DND-41 (cell line): ENCODE measurements at regions not wholly inside any gene's neighbourhood (a gene's known extent, or its start where the extent isn't known, plus 50 kb on each side); places are given as distances from the start of the nearest gene placed in this dataset.

ENCODE experiments used
- CTCF ChIP-seq: IDR thresholded peaks from 2 replicates; pipeline ENCODE4 v1.5.1; 2012; ENCODE audit warnings: borderline replicate concordance, low read length, moderate library complexity, mild to moderate bottlenecking; ENCODE audit not compliant: poor library complexity, severe bottlenecking; ENCODE audit errors: extremely low read depth
- EZH2 ChIP-seq: IDR thresholded peaks from 3 replicates; pipeline ENCODE4 v1.6.1; 2012; ENCODE audit warnings: borderline replicate concordance, low read depth, mild to moderate bottlenecking, moderate library complexity, low read length, inconsistent platforms; ENCODE audit not compliant: severe bottlenecking

GRCh38 chr4:4658052-4658451 lies 116.2 kb upstream of the STX18 start:
- TF ChIP-seq CTCF = no peak
- no peak for TF ChIP-seq EZH2
